ENCODE measurements at regions not wholly inside any gene's neighbourhood (a gene's known extent, or its start where the extent isn't known, plus 50 kb on each side); places are given as distances from the start of the nearest gene placed in this dataset.

- DNase-seq = no peak
These were observed 372.0 kb downstream of the ARHGEF28 start for GRCh38 chr5:73997960-73998359.

DNA sequence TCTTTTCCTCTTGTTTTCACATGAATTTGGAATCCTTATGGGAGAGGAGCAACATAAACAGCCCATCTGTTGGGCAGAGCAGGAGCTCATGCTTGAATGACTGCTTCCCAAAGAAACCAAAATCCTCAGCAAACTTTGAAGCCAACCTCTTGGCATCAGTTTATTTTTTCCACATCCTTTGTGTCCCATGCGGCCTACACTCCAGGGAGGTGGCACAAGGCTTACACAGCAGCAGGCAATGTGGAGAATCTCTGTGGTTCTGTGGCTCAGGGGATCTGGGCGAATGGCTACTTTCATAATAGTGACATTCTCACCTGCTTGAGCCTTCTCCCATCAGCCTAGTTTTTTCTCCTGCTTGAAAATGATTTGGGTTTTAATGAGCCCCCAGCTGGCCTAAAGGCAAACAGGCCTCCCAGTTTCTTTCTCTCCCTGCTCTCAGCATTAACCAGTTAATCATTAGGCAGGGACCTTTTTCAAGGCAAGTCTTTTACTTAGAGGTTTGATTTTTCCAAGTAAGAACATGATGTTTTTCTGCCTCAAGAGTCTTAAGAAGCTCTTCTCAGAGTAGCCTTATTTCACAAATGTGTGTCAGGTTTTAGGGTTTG, 370.3 kb downstream of the ARHGEF28 start:
- no peak for DNase-seq

GRCh38 chr5:73994963-73995362, 369.0 kb downstream of the ARHGEF28 start:
- DNase-seq = no peak
